H1 (cell line): ENCODE measurements at regions not wholly inside any gene's neighbourhood (a gene's known extent, or its start where the extent isn't known, plus 50 kb on each side); places are given as distances from the start of the nearest gene placed in this dataset.

Source experiments
- CTCF ChIP-seq, 3 experiments: IDR thresholded peaks; 1 replicate in 2 of 3; 2 replicates in 1 of 3; pipeline versions ENCODE4 v1.5.1 to v1.6.1; 2011; ENCODE audit warnings: low read length in 3 of 3, mild to moderate bottlenecking in 3 of 3, inconsistent platforms in 2 of 3, low read depth in 1 of 3, moderate library complexity in 1 of 3; ENCODE audit not compliant: insufficient read depth in 1 of 3; ENCODE audit errors: control extremely low read depth in 1 of 3
- EZH2 ChIP-seq: fragments of 200-600 bp; sonication (generic); IDR thresholded peaks from 2 replicates; pipeline ENCODE4 v1.7.1; 2012; ENCODE audit warnings: low read depth, mild to moderate bottlenecking, moderate library complexity, low read length, inconsistent platforms; ENCODE audit not compliant: severe bottlenecking
- JUND ChIP-seq: IDR thresholded peaks from 2 replicates; pipeline ENCODE4 v1.6.1; 2011; ENCODE audit warnings: mild to moderate bottlenecking, improper control_type of control experiment, low read length
- KDM5A ChIP-seq: fragments of 200-600 bp; IDR thresholded peaks from 2 replicates; pipeline ENCODE4 v1.7.1; 2012; ENCODE audit warnings: mild to moderate bottlenecking, low read length, inconsistent platforms, mixed read lengths
- POLR2A ChIP-seq, 2 experiments: IDR thresholded peaks; 1 replicate in 1 of 2; 2 replicates in 1 of 2; pipeline ENCODE4 v1.6.1; 2011; ENCODE audit warnings: low read depth in 2 of 2, low read length in 2 of 2, mild to moderate bottlenecking in 2 of 2; ENCODE audit errors: control extremely low read depth in 1 of 2
- TAF1 ChIP-seq: IDR thresholded peaks from 2 replicates; pipeline ENCODE4 v1.6.1; 2011; ENCODE audit warnings: mild to moderate bottlenecking, low read depth, low read length
- TEAD4 ChIP-seq: IDR thresholded peaks from 2 replicates; pipeline ENCODE4 v1.6.1; 2012; ENCODE audit warnings: low read depth, low read length, inconsistent platforms, mixed read lengths

- TF ChIP-seq JUND (no peak), CTCF (IDR thresholded peaks at IDR 0.05; ENCODE audit: control extremely low read depth in 1 of 3, insufficient read depth in 1 of 3, low read depth in 1 of 3, low read length in 3 of 3) (no peak), KDM5A (no peak), TEAD4 (no peak), EZH2 (no peak), TAF1 (no peak), POLR2A (IDR thresholded peaks at IDR 0.05; ENCODE audit: control extremely low read depth in 1 of 2, low read depth in 2 of 2, low read length in 2 of 2) (no peak)
These were observed 78.3 kb upstream of the SRSF6 start for GRCh38 chr20:43379239-43379917.
